Liver (tissue), 3 donors: ENCODE measurements at regions not wholly inside any gene's neighbourhood (a gene's known extent, or its start where the extent isn't known, plus 50 kb on each side); places are given as distances from the start of the nearest gene placed in this dataset.

Source experiments
- CTCF ChIP-seq: fragments of 150-350 bp; IDR thresholded peaks from 2 replicates; pipeline ENCODE4 v1.5.1; 2017; ENCODE audit warnings: improper control_type of control experiment, low read depth, low read length; ENCODE audit not compliant: missing input control
- EGR1 ChIP-seq, 2 donors: IDR thresholded peaks; 2 replicates each; pipeline ENCODE4 v1.6.1; 2016 to 2018; ENCODE audit warnings: antibody characterized with exemption in 2 of 2, low read depth in 2 of 2
- FOXA2 ChIP-seq: IDR thresholded peaks from 2 replicates; pipeline ENCODE4 v1.6.1; 2016; ENCODE audit warnings: antibody characterized with exemption
- MAX ChIP-seq: IDR thresholded peaks from 2 replicates; pipeline ENCODE4 v1.6.1; 2016; ENCODE audit warnings: antibody characterized with exemption
- RAD21 ChIP-seq, 2 donors: IDR thresholded peaks; 2 replicates each; pipeline ENCODE4 v1.6.1; 2016; ENCODE audit warnings: antibody characterized with exemption in 2 of 2, mild to moderate bottlenecking in 2 of 2
- REST ChIP-seq: IDR thresholded peaks from 2 replicates; pipeline ENCODE4 v1.6.1; 2016; ENCODE audit warnings: antibody characterized with exemption, mild to moderate bottlenecking
- TAF1 ChIP-seq: conservative IDR thresholded peaks from 2 replicates; pipeline ENCODE4 v1.6.1; 2016; ENCODE audit warnings: antibody characterized with exemption, mild to moderate bottlenecking
- donor health status: healthy.
- donor health status: healthy.

GRCh38 chrY:7866976-7867375 is 955.4 kb upstream of the AMELY start:
- no peak for TF ChIP-seq RAD21 (IDR thresholded peaks at IDR 0.05)
- no peak for TF ChIP-seq CTCF
- no peak for TF ChIP-seq REST
- TF ChIP-seq MAX: no peak
- no peak for TF ChIP-seq FOXA2
- no peak for TF ChIP-seq EGR1 (IDR thresholded peaks at IDR 0.05; ENCODE audit: low read depth in 2 of 2)
- TF ChIP-seq TAF1: no peak
